GM21390 (cell line): ENCODE measurements at regions not wholly inside any gene's neighbourhood (a gene's known extent, or its start where the extent isn't known, plus 50 kb on each side); places are given as distances from the start of the nearest gene placed in this dataset.
A peak's percentile ranks its signal among the peaks of the same experiment; 100 is the strongest.
"Not testable (repeated sequence)": the region's sequence is repeated elsewhere in the genome, so short reads cannot be mapped to it uniquely, and the experiment has no call there.

ENCODE experiments used
- ATAC-seq: cut with Tn5 transposase; IDR thresholded peaks from one replicate; pipeline ENCODE4 v1.9.1; 2021; ENCODE audit not compliant: unreplicated experiment

- not testable (repeated sequence) for ATAC-seq
Observed at GRCh38 chr1:83274656-83275055, 724.3 kb downstream of the TTLL7 start.

DNA sequence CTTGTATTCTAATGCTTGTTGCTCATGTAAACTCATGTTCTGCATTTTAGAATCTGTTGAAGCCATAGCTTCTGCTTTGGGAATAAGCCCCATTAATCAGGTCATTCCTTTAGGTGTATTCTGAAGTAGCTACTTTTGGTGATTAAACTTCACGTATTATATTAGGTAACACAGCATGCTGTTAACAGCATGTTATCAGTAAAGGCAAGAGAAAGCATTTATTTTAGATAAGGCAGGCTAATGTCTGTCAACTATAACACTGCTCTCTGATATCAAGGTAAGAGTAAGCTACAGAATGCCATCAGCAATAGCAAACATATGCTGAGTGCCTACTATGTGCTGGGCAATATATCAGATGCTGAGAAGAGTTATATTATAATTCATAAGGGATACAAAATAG, 726.4 kb downstream of the TTLL7 start:
- not testable (repeated sequence) for ATAC-seq

DNA sequence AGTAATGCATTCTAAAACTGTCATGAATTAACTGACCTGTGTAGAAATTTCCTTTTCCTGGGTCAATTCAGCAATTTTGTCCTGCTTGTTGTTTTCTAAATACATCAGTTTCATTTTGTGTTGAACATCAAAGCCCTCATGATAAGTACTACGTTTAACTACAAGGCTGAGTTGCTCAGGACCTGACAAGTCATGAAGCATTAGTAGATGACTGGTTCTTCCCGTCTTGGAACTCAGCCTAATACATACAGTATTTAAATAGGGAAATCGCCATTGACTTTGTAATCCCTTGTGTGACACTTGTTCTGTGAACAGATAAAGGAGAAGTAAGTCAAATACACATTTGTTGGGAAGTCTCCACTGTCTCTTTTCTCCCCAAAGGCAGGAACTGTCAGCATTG, 727.1 kb downstream of the TTLL7 start:
- not testable (repeated sequence) for ATAC-seq

DNA sequence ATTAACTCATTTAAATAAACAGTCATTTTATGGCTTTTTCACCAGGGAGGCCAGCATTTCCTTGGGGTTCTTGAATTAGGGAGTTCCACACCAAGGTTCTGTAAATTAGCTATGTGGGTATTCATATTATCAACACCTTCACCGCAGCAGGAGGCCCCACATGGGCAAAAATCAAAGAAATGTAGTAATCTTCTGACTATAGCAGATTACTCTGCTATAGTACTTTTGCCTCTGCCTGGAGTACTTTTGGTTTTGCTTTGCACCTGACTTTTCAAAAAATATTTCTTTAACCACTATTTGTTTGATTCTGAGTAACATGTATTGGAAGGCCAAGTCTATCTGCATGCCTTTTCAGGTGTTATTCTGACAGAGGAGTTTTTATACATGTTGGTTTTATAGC, 728.1 kb downstream of the TTLL7 start:
- ATAC-seq = peak; percentile 70

GRCh38 chr1:83263808-83264207, 735.1 kb downstream of the TTLL7 start:
- not testable (repeated sequence) for ATAC-seq

DNA sequence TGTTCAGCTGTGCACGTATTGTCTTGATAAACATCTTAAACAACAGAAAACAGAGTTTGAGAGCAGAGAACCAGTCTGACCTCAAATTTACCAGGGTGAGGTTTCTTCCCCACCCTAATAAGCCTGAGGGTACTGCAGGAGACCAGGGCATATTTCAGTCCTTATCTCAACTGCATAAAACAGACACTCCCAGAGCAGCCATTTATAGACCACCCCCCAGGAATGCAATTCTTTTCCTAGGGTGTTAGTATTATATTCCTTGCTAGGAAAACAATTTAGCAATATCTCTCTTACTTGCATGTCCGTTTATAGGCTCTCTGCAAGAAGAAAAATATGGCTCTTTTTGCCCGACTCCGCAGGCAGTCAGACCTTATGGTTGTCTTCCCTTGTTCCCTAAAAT, 747.2 kb downstream of the TTLL7 start:
- not testable (repeated sequence) for ATAC-seq

- ATAC-seq = not testable (repeated sequence)
Observed at GRCh38 chr1:83246780-83247179, 752.2 kb downstream of the TTLL7 start.

- ATAC-seq = not testable (repeated sequence)
Observed at GRCh38 chr1:83244832-83245231, 754.1 kb downstream of the TTLL7 start.

DNA sequence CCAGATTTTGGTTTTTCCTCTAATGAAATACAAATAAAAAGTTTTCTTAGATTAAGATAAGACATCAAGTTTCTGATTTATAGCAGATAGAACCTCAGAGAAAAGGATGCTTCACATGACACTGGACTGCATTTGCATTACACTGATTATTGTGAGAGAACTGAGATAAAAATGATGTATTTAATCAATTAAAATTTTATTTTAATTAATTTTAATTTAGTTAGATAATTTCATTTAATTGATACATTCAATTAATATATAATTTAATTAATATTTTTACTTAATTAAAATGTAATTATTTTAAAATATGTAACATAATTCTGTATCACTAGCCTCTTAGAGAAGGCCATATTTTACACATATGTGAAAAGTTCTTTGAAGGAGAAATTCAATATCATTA, 759.4 kb downstream of the TTLL7 start:
- ATAC-seq = not testable (repeated sequence)

DNA sequence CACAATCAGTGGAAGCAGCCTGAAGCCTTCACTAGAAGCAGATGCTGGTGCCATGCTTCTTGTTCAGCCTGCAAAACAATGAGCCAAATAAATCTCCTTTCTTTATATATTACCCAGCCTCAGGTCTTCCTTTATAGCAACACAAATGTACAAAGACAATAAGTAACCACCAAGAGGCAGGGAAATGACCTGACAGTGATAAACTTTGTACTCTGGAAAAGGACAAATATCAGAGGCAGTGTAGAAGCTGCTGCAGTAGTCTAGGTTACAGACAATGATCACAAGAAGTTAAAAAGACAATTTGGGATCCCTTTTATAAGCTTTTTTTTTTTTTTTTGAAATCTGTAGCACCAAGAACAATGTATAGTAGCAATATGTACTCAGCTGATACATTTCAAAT, 760.3 kb downstream of the TTLL7 start:
- ATAC-seq = not testable (repeated sequence)

DNA sequence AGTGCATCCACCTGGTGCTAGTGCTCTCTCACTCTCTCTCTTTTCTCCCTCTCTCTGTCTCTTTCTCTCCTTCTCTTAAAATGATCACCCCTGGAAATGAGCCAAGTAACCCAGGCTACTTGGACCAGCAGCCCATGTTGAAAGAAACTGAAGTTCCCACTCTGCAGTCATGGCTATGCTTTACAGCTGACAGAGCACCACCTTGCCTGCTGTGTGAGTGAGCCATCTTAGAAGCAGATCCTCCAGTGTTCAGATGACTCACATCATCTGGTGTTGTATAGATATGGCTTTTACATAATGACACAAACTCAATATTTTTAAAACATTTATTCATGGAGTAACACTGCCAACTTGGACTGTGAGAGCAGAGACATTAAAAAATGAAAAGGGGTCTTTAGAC, 779.1 kb downstream of the TTLL7 start:
- not testable (repeated sequence) for ATAC-seq

DNA sequence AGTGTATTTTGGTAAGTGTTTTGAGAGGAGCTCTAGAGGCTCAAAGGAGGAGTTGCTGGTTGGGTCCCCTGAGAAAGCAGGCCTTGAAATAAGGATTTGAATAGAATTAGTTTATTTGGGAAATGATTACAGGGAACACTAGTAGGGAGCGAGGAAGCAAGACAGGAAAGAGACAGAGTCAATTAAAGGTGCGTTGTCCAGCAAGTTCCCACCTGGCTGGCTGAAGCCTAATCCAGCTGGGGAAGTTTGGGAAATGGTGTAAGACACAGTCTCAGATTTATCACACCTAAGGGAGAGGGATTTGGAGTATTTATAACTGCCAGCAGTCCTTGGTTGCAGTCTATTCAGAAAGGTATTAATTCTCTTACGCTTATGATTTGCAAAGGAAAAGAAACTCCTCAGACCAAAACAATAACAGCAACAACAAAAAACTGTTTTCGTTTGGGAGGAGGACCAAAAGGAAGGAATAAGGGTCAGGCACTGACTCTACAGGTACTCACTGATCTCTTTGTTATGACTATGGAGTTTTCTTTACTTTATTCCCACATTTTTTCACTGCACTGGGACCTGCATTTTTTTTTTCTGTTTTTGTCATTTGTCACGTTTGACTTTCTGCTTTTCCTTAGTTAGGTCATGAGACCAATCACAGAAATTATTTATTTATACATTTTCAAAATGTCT, 780.8 kb downstream of the TTLL7 start:
- not testable (repeated sequence) for ATAC-seq

DNA sequence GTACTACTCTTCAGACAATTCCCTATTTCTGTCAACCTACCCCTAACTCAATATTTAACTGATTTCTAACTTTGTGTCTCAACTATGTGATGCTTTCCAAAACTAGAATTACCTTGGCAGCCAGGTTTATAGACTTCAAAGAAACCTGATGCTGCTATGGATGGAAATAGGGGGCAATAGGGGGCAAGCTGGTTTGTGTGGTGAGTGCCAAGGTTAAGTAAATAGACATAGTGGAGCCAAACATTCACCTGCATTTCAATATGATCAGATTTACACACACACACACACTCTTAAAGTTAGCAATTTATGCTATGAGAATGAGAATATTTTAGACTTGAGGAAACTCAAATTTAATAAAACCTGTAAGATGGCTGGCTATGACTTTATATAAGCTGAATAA, 784.6 kb downstream of the TTLL7 start:
- ATAC-seq = not testable (repeated sequence)

GRCh38 chr1:83213648-83214047, 785.3 kb downstream of the TTLL7 start:
- not testable (repeated sequence) for ATAC-seq

DNA sequence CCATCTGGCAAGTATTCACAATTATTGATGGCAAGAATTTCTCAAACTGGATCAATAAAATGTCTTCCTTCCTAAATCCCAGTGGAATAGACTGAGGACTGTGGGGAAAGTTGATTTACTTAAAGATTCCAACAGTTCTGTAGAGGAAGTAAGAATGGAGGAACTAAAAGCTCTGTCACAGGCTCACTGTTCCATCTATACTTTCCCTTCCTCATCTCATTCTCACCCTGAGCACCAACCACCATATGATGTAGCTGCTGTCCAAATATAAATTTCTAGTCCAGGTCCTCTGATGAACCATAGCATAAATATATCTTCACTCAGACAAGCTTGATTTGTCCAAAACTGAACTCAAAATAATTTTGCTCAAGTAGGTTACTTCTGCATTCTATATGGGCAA, 786.9 kb downstream of the TTLL7 start:
- ATAC-seq = not testable (repeated sequence)

DNA sequence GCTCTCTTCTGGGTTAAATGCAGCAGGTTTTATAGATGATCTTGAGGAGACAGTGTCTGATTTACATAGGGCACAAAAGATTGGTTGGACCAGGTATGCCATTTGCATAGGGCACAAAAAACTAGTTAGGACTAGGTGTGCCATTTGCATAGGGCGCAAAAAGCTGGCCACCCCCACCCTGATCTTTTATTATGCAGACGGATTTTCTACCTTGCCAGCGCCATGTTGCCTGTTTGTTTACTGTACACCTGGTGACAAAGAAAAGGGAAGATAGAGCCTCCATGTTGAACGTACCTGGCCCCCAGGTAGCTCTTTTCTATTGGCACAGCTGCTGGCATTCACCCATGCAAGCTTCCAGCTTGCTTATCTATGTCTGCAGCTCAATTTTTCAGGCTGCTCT, 790.4 kb downstream of the TTLL7 start:
- ATAC-seq = not testable (repeated sequence)

- not testable (repeated sequence) for ATAC-seq
Observed at GRCh38 chr1:83194610-83195009, 804.3 kb downstream of the TTLL7 start.

- not testable (repeated sequence) for ATAC-seq
Observed at GRCh38 chr1:83182033-83182728, 816.8 kb downstream of the TTLL7 start.

GRCh38 chr1:83180621-83181020, 818.3 kb downstream of the TTLL7 start:
- not testable (repeated sequence) for ATAC-seq

- ATAC-seq = not testable (repeated sequence)
Observed at GRCh38 chr1:83167634-83168033, 831.3 kb downstream of the TTLL7 start.

DNA sequence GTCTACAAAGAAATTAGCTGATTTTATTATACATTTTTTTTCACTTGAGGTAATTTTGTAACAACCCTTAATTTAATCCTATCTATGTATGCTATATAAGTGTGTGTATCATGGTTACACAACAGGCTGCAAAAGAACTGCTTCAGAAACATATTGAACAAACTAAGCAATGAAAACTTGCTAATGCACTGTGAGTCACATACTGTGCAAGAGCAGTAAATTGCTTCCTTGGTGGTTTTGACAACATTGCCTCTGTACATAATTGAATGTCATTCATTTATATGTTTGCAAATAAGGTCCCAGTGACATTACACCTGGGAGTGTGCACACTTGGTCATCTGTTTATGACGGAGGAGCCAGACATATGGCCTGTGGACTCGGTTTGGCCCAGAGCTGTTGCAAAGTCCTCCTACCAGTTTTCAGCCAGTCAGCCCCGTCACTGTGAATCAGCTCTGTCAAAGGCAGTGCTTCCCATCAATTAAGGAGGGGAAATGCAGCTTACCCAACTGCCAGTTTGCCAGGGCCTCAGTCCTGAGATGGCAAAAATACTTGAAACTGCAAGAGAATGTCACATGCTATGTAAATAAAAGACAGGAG, 835.0 kb downstream of the TTLL7 start:
- not testable (repeated sequence) for ATAC-seq

DNA sequence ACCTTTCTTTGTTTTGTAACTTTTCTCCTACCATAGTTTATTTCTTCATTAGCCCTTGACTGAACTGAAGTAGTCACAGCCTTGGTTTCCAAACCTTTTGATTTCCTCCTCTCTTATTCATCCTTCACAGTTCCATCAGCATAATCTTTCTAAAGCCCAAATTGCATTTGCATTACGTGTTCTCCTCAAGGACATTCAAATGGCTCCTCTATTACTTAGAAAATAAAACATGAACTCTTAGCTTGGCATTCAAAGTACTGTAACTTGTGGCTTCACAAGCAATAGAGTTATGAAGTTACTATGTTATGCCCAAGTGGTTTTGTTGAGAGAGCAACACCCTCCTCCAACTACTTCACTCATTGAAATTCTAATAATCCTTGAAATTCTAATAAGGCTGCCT, 840.0 kb downstream of the TTLL7 start:
- ATAC-seq = not testable (repeated sequence)
